Caco-2 (cell line): ENCODE measurements at regions not wholly inside any gene's neighbourhood (a gene's known extent, or its start where the extent isn't known, plus 50 kb on each side); places are given as distances from the start of the nearest gene placed in this dataset.
A peak's percentile ranks its signal among the peaks of the same experiment; 100 is the strongest.

Experiments used
- BruUV-seq: library from RNA; stranded (reverse); fragments of 400-500 nt; replicated peaks from 2 replicates; lab custom pipeline; 2021; lab: Mats Ljungman, UMichigan
- CTCF ChIA-PET: fragments of 300-600 bp; sonication (Branson Sonifier 250); formaldehyde crosslinking; loops from one replicate; lab custom pipeline; 2022; ENCODE audit warnings: antibody characterized with exemption; lab: Charles Lee
- POLR2A ChIA-PET: fragments of 300-600 bp; sonication (Branson Sonifier 250); formaldehyde crosslinking; loops from one replicate; lab custom pipeline; 2022; ENCODE audit warnings: antibody characterized with exemption; lab: Charles Lee
- DNase-seq, 2 experiments: peaks; one replicate each; pipeline versions ENCODE4 v3.0.0 to v3.0.0-alpha.2; 2020 to 2022
- H3K27me3 ChIP-seq: replicated peaks from 2 replicates; pipeline ENCODE4 v1.6.0; 2011; ENCODE audit warnings: low read length; ENCODE audit not compliant: control insufficient read depth, insufficient read depth
- H3K36me3 ChIP-seq: 2 replicates; pipeline ENCODE4 v1.5.1; 2011; ENCODE audit warnings: low read length; ENCODE audit not compliant: control insufficient read depth, insufficient read depth
- H3K4me1 ChIP-seq: fragments of 250-450 bp; sonication (Bioruptor Pico); 2 replicates; pipeline ENCODE4 v1.5.1; 2020; ENCODE audit warnings: mild to moderate bottlenecking
- H3K4me3 ChIP-seq: 2 replicates; pipeline ENCODE4 v1.5.1; 2011; ENCODE audit warnings: low read depth, mild to moderate bottlenecking, control low read depth, low read length
- H3K9me3 ChIP-seq: fragments of 250-450 bp; sonication (Bioruptor Pico); 2 replicates; pipeline ENCODE4 v1.5.1; 2020; ENCODE audit warnings: mild to moderate bottlenecking, moderate library complexity
- H3K27ac Mint-ChIP-seq: one replicate; pipeline ENCODE4 v1.8.0; 2022; ENCODE audit warnings: mixed read lengths; ENCODE audit not compliant: unreplicated experiment
- H3K27me3 Mint-ChIP-seq: one replicate; pipeline ENCODE4 v1.8.0; 2022; ENCODE audit warnings: mixed read lengths; ENCODE audit not compliant: insufficient read depth, unreplicated experiment
- H3K36me3 Mint-ChIP-seq: one replicate; pipeline ENCODE4 v1.8.0; 2022; ENCODE audit warnings: mild to moderate bottlenecking, mixed read lengths; ENCODE audit not compliant: insufficient read depth, unreplicated experiment
- H3K4me1 Mint-ChIP-seq: one replicate; pipeline ENCODE4 v1.8.0; 2022; ENCODE audit warnings: low read depth, mixed read lengths; ENCODE audit not compliant: unreplicated experiment
- H3K4me3 Mint-ChIP-seq: one replicate; pipeline ENCODE4 v1.8.0; 2022; ENCODE audit warnings: mild to moderate bottlenecking, moderate library complexity, mixed read lengths; ENCODE audit not compliant: unreplicated experiment
- H3K9me3 Mint-ChIP-seq: one replicate; pipeline ENCODE4 v1.8.0; 2022; ENCODE audit warnings: mixed read lengths; ENCODE audit not compliant: unreplicated experiment
- CTCF ChIP-seq, 2 experiments: fragments of 200-600 bp in 1 of 2; IDR thresholded peaks; 1 replicate in 1 of 2; 2 replicates in 1 of 2; pipeline versions ENCODE4 v1.5.1 to v1.8.0; 2011 to 2022; ENCODE audit warnings: antibody characterized with exemption in 1 of 2, control low read depth in 1 of 2, inconsistent platforms in 1 of 2, low read depth in 1 of 2, low read length in 1 of 2, mild to moderate bottlenecking in 1 of 2, moderate library complexity in 1 of 2; ENCODE audit not compliant: insufficient read depth in 1 of 2, severe bottlenecking in 1 of 2, unreplicated experiment in 1 of 2
- intact Hi-C: fragments of 100-400 bp; cut with micrococcal nuclease; formaldehyde crosslinking; loops from one replicate; pipeline ENCODE4 v1.10.0; 2022; ENCODE audit not compliant: unreplicated experiment

GRCh38 chr2:39913648-39914461, 134.8 kb upstream of the THUMPD2 start:
- POLR2A ChIA-PET, result no interaction called here
- Mint-ChIP-seq H3K27me3 (peaks cover 20% of the 10 kb centered on the region), H3K27ac (no peak overlapping the region), H3K9me3 (no peaks in the 10 kb centered on the region), H3K4me3 (no peak overlapping the region), H3K4me1 (no peaks in the 10 kb centered on the region), H3K36me3 (no peaks in the 10 kb centered on the region)
- TF ChIP-seq CTCF (IDR thresholded peaks at IDR 0.05; ENCODE audit: insufficient read depth in 1 of 2, low read depth in 1 of 2, low read length in 1 of 2, severe bottlenecking in 1 of 2, unreplicated experiment in 1 of 2), result peak; percentile 58 to 72
- CTCF ChIA-PET, result interaction anchor here (0.7 to 1.5 kb wide), 19 partner anchors 15 to 1841 kb away, joined by 3 to 28 read pairs (median 4); no protein-coding TSS in a partner anchor
- no TSS peak for BruUV-seq
- DNase-seq, result peak in 1 of 2 experiments; percentile 47
- no peaks in the 10 kb centered on the region for H3K36me3 ChIP-seq
- H3K4me3 ChIP-seq, result no peak overlapping the region
- no peaks in the 10 kb centered on the region for H3K4me1 ChIP-seq
- intact Hi-C loops, result loop anchor here (1.0 to 5.0 kb wide), 5 partner anchors 343 to 1868 kb away; no protein-coding TSS in a partner anchor
- H3K9me3 ChIP-seq, result no peaks in the 10 kb centered on the region
- no peaks in the 10 kb centered on the region; the same call in 1 of the 2 replicates for H3K27me3 ChIP-seq

- Histone ChIP-seq H3K27me3 (no peaks in the 10 kb centered on the region), H3K36me3 (no peaks in the 10 kb centered on the region), H3K4me1 (no peaks in the 10 kb centered on the region), H3K4me3 (no peak overlapping the region), H3K9me3 (0 out of 2 replicates have a peak, but pooled peaks cover 4% of the 10 kb centered on the region)
- Mint-ChIP-seq H3K27me3 (peaks cover 18% of the 10 kb centered on the region), H3K36me3 (no peaks in the 10 kb centered on the region), H3K9me3 (no peaks in the 10 kb centered on the region), H3K4me1 (no peaks in the 10 kb centered on the region), H3K4me3 (no peak overlapping the region), H3K27ac (no peak overlapping the region)
- TF ChIP-seq CTCF (IDR thresholded peaks at IDR 0.05; ENCODE audit: insufficient read depth in 1 of 2, low read depth in 1 of 2, low read length in 1 of 2, severe bottlenecking in 1 of 2, unreplicated experiment in 1 of 2), result no peak
- BruUV-seq, result no TSS peak
- DNase-seq, result no peak
- ChIA-PET CTCF (no interaction called here), POLR2A (no interaction called here)
- intact Hi-C loops, result no loop called here
Observed at GRCh38 chr2:39902103-39902502, 123.0 kb upstream of the THUMPD2 start.

- Histone ChIP-seq H3K4me1 (no peaks in the 10 kb centered on the region), H3K9me3 (0 out of 2 replicates have a peak, but pooled peaks cover 4% of the 10 kb centered on the region), H3K36me3 (no peaks in the 10 kb centered on the region), H3K4me3 (no peak overlapping the region), H3K27me3 (no peaks in the 10 kb centered on the region)
- Mint-ChIP-seq H3K4me3 (no peak overlapping the region), H3K36me3 (no peaks in the 10 kb centered on the region), H3K27me3 (peaks cover 23% of the 10 kb centered on the region), H3K27ac (no peak overlapping the region), H3K9me3 (no peaks in the 10 kb centered on the region), H3K4me1 (no peaks in the 10 kb centered on the region)
- ChIA-PET POLR2A (no interaction called here), CTCF (interaction anchor here (1.4 kb wide), 1 partner anchor 15 kb away, joined by 5 read pairs; no protein-coding TSS in a partner anchor)
- intact Hi-C loops, result no loop called here
- TF ChIP-seq CTCF (IDR thresholded peaks at IDR 0.05; ENCODE audit: insufficient read depth in 1 of 2, low read depth in 1 of 2, low read length in 1 of 2, severe bottlenecking in 1 of 2, unreplicated experiment in 1 of 2), result no peak
- BruUV-seq, result no TSS peak
- no peak for DNase-seq
Observed at GRCh38 chr2:39898934-39899333, 119.9 kb upstream of the THUMPD2 start.
